ENCODE measurements at regions not wholly inside any gene's neighbourhood (a gene's known extent, or its start where the extent isn't known, plus 50 kb on each side); places are given as distances from the start of the nearest gene placed in this dataset.

DNA sequence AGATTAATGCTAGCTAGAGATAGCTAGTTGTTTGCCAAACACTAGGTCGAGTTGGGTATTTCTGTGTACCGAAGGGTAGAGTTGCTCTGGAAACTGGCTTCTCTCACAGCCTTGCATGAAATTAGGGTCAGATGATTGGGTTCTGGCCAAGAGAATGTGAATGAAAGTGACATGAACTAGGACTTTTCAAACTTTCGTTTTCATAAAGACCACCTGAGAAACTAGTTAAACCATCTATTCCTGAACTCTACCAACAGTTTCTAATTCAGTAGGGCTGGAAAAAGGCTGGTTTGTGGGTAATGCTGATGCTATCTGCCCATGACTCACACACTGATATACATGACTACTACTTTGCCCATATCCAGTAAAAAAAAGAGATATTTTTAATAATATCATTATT lies 157.6 kb downstream of the GASK1B start:
- CTCF ChIA-PET, result no interaction called here
- Histone ChIP-seq H4K20me1 (ENCODE audit: low read length) (no peaks in the 10 kb centered on the region), H3F3A (ENCODE audit: low read length, unreplicated experiment) (no peaks in the 10 kb centered on the region), H3K27ac (ENCODE audit: low read length) (0 out of 2 replicates have a peak overlapping the region, but pooled peaks have one; percentile 13), H3K9me2 (replicated peaks; ENCODE audit: low read length) (no peaks in the 10 kb centered on the region), H3K4me1 (ENCODE audit: insufficient read depth, low read length) (peaks cover 19% of the 10 kb centered on the region), H3K9me3 (ENCODE audit: low read length) (no peaks in the 10 kb centered on the region), H3K27me3 (ENCODE audit: low read length) (no peaks in the 10 kb centered on the region), H3K9ac (ENCODE audit: low read length) (no peak overlapping the region), H3K79me2 (ENCODE audit: low read length) (no peaks in the 10 kb centered on the region), H3K36me3 (ENCODE audit: low read depth, low read length) (no peaks in the 10 kb centered on the region), H3K4me2 (ENCODE audit: low read length) (peak overlapping the region; percentile 65; the same call in 1 of the 2 replicates), H3K4me3 (ENCODE audit: low read length) (no peak overlapping the region), H2AFZ (ENCODE audit: low read length) (no peak overlapping the region)
- POLR2A ChIA-PET (ENCODE audit: unreplicated experiment), result no interaction called here
- intact Hi-C loops (cut with micrococcal nuclease), result no loop called here
- ATAC-seq (peak; percentile 62), DNase-seq (peak; percentile 60)
- no TSS peak for BruUV-seq (replicated peaks)
- TF ChIP-seq, protein P1, sequence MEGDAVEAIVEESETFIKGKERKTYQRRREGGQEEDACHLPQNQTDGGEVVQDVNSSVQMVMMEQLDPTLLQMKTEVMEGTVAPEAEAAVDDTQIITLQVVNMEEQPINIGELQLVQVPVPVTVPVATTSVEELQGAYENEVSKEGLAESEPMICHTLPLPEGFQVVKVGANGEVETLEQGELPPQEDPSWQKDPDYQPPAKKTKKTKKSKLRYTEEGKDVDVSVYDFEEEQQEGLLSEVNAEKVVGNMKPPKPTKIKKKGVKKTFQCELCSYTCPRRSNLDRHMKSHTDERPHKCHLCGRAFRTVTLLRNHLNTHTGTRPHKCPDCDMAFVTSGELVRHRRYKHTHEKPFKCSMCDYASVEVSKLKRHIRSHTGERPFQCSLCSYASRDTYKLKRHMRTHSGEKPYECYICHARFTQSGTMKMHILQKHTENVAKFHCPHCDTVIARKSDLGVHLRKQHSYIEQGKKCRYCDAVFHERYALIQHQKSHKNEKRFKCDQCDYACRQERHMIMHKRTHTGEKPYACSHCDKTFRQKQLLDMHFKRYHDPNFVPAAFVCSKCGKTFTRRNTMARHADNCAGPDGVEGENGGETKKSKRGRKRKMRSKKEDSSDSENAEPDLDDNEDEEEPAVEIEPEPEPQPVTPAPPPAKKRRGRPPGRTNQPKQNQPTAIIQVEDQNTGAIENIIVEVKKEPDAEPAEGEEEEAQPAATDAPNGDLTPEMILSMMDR (conservative IDR thresholded peaks at IDR 0.05; ENCODE audit: low read depth, low read length), result no peak
- TF ChIP-seq EZH2phosphoT487 (IDR thresholded peaks at IDR 0.05; ENCODE audit: borderline replicate concordance, low read length) (no peak), EZH2 (IDR thresholded peaks at IDR 0.05; ENCODE audit: low read length, unreplicated experiment) (no peak)

DNA sequence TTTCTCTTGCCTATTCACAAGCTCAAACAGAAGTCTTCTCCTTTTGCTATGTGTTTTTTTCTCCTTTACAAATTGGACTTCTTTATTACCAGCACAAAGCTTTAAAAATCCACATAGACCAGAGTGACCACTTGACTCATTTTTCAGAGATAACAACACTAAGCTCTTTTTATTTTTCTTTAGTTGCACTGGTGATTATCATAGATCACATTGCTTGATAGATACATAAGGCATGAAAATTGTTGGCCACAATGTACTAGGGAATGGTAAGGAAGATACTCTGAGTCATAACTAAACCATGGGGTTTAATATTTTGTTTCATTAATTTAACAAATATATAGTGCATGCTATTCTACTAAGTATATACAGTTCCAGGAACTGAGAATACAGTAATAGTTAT lies 159.0 kb downstream of the GASK1B start:
- ATAC-seq (no peak), DNase-seq (peak; percentile 20)
- no peaks in the 10 kb centered on the region for H4K20me1 ChIP-seq (ENCODE audit: low read length)
- no peak overlapping the region for H3K9ac ChIP-seq (ENCODE audit: low read length)
- no peaks in the 10 kb centered on the region for H3K36me3 ChIP-seq (ENCODE audit: low read depth, low read length)
- no peaks in the 10 kb centered on the region for H3K9me3 ChIP-seq (ENCODE audit: low read length)
- H3K27me3 ChIP-seq (ENCODE audit: low read length), result no peaks in the 10 kb centered on the region
- H3K9me2 ChIP-seq (replicated peaks; ENCODE audit: low read length), result no peaks in the 10 kb centered on the region
- no TSS peak for BruUV-seq (replicated peaks)
- ChIA-PET CTCF (no interaction called here), POLR2A (ENCODE audit: unreplicated experiment) (no interaction called here)
- peaks cover 10% of the 10 kb centered on the region for H3K4me1 ChIP-seq (ENCODE audit: insufficient read depth, low read length)
- no peak for TF ChIP-seq EZH2 (IDR thresholded peaks at IDR 0.05; ENCODE audit: low read length, unreplicated experiment)
- no peaks in the 10 kb centered on the region for H3K79me2 ChIP-seq (ENCODE audit: low read length)
- H3K4me2 ChIP-seq (ENCODE audit: low read length), result no peak overlapping the region
- H3K4me3 ChIP-seq (ENCODE audit: low read length), result no peak overlapping the region
- H3K27ac ChIP-seq (ENCODE audit: low read length), result no peak overlapping the region
- intact Hi-C loops (cut with micrococcal nuclease), result no loop called here
- no peaks in the 10 kb centered on the region for H3F3A ChIP-seq (ENCODE audit: low read length, unreplicated experiment)
- H2AFZ ChIP-seq (ENCODE audit: low read length), result no peak overlapping the region

DNA sequence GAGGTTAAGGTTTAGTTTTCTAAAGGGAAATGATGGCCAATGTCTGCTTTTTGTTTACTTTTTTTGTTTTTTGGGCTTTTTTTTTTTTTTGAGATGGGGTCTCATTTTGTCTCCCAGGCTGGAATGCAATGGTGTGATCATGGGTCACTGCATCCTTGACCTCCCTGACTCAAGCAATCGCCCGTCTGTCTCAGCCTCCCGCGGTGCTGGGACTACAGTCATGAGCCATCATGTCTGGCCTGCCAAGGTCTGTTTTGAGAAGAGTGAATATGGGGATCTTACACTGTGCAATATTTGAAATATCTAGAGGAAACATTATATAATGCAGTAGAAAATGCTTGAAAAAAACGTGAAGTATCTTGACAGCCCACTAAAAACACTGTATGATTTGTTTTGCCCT lies 162.5 kb downstream of the GASK1B start:
- H4K20me1 ChIP-seq (ENCODE audit: low read length), result no peaks in the 10 kb centered on the region
- CTCF ChIA-PET, result no interaction called here

More for the DNA sequence above, 162.5 kb downstream of the GASK1B start:
- H3K9me2 ChIP-seq (replicated peaks; ENCODE audit: low read length), result no peaks in the 10 kb centered on the region
- no peak overlapping the region for H3K4me3 ChIP-seq (ENCODE audit: low read length)
- peaks cover 7% of the 10 kb centered on the region for H3K4me1 ChIP-seq (ENCODE audit: insufficient read depth, low read length)
- H3K79me2 ChIP-seq (ENCODE audit: low read length), result no peaks in the 10 kb centered on the region
- intact Hi-C loops (cut with micrococcal nuclease), result no loop called here
- no peak overlapping the region for H3K27ac ChIP-seq (ENCODE audit: low read length)
- H2AFZ ChIP-seq (ENCODE audit: low read length), result no peak overlapping the region
- DNase-seq (no peak), ATAC-seq (no peak)
- BruUV-seq (replicated peaks), result no TSS peak
- TF ChIP-seq, protein P1 (conservative IDR thresholded peaks at IDR 0.05; ENCODE audit: low read depth, low read length), result no peak
- TF ChIP-seq EZH2 (IDR thresholded peaks at IDR 0.05; ENCODE audit: low read length, unreplicated experiment) (no peak), EZH2phosphoT487 (IDR thresholded peaks at IDR 0.05; ENCODE audit: borderline replicate concordance, low read length) (no peak)
- no peak overlapping the region for H3K9ac ChIP-seq (ENCODE audit: low read length)
- H3F3A ChIP-seq (ENCODE audit: low read length, unreplicated experiment), result no peaks in the 10 kb centered on the region
- H3K27me3 ChIP-seq (ENCODE audit: low read length), result no peaks in the 10 kb centered on the region
- H3K36me3 ChIP-seq (ENCODE audit: low read depth, low read length), result no peaks in the 10 kb centered on the region
- POLR2A ChIA-PET (ENCODE audit: unreplicated experiment), result no interaction called here
- no peaks in the 10 kb centered on the region for H3K9me3 ChIP-seq (ENCODE audit: low read length)
- H3K4me2 ChIP-seq (ENCODE audit: low read length), result no peak overlapping the region
